Epithelial cell of esophagus (primary cell): ENCODE measurements at regions not wholly inside any gene's neighbourhood (a gene's known extent, or its start where the extent isn't known, plus 50 kb on each side); places are given as distances from the start of the nearest gene placed in this dataset.
A peak's percentile ranks its signal among the peaks of the same experiment; 100 is the strongest.

Experiments
- DNase-seq: peaks from one replicate; pipeline ENCODE4 v3.0.0; 2010; ENCODE audit warnings: low read depth
- H3K4me3 ChIP-seq: 2 replicates; pipeline ENCODE4 v1.5.1; 2011; ENCODE audit warnings: mild to moderate bottlenecking, low read length, control low read depth
- TF ChIP-seq, protein P1 (sequence below): IDR thresholded peaks from 2 replicates; pipeline ENCODE4 v1.5.1; 2011; ENCODE audit warnings: low read depth, mild to moderate bottlenecking, low read length, control low read depth, inconsistent platforms; ENCODE audit not compliant: insufficient read depth; ENCODE audit errors: missing control alignments

- H3K4me3 ChIP-seq = no peak overlapping the region
- TF ChIP-seq, protein P1, sequence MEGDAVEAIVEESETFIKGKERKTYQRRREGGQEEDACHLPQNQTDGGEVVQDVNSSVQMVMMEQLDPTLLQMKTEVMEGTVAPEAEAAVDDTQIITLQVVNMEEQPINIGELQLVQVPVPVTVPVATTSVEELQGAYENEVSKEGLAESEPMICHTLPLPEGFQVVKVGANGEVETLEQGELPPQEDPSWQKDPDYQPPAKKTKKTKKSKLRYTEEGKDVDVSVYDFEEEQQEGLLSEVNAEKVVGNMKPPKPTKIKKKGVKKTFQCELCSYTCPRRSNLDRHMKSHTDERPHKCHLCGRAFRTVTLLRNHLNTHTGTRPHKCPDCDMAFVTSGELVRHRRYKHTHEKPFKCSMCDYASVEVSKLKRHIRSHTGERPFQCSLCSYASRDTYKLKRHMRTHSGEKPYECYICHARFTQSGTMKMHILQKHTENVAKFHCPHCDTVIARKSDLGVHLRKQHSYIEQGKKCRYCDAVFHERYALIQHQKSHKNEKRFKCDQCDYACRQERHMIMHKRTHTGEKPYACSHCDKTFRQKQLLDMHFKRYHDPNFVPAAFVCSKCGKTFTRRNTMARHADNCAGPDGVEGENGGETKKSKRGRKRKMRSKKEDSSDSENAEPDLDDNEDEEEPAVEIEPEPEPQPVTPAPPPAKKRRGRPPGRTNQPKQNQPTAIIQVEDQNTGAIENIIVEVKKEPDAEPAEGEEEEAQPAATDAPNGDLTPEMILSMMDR = no peak
- no peak for DNase-seq
Measured at GRCh38 chr17:31757097-31757496, 101.9 kb downstream of the COPRS start.

GRCh38 chr17:31754239-31754945 is 104.7 kb downstream of the COPRS start:
- H3K4me3 ChIP-seq = no peak overlapping the region
- TF ChIP-seq, protein P1 = no peak
- DNase-seq = peak; percentile 56

- TF ChIP-seq, protein P1 = no peak
- DNase-seq = peak; percentile 35
- no peak overlapping the region for H3K4me3 ChIP-seq
Measured at GRCh38 chr17:31753011-31753410, 106.0 kb downstream of the COPRS start.

- no peak overlapping the region for H3K4me3 ChIP-seq
- no peak for DNase-seq
- TF ChIP-seq, protein P1 = no peak
Measured at GRCh38 chr17:31752584-31752983, 106.5 kb downstream of the COPRS start.

DNA sequence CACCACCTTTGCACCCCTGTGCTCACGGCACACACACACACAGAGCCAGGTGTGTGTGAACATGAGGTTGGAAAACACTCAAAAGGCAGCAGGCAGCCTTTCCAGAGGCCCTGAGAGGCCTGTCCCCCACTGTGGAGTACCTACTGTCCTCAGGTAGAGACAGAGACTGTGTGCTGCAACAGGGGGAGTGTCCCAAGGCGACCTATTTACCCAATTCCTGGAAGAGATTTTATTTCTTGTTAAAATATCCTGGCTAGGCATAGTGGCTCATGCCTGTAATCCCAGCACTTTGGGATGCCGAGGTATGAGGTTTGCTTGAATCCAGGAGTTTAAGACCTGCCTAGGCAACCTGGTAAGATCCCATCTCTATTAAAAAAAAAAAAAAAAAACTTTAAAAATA is 108.5 kb downstream of the COPRS start:
- TF ChIP-seq, protein P1 = no peak
- DNase-seq = no peak
- no peak overlapping the region for H3K4me3 ChIP-seq

- no peak for DNase-seq
- no peak overlapping the region for H3K4me3 ChIP-seq
- TF ChIP-seq, protein P1 = no peak
Measured at GRCh38 chr17:31748881-31749280, 110.2 kb downstream of the COPRS start.

GRCh38 chr17:31746884-31747495 is 112.1 kb downstream of the COPRS start:
- H3K4me3 ChIP-seq = no peak overlapping the region
- TF ChIP-seq, protein P1 = no peak

More at GRCh38 chr17:31746884-31747495, 112.1 kb downstream of the COPRS start:
- DNase-seq = no peak
